ENCODE measurements at regions not wholly inside any gene's neighbourhood (a gene's known extent, or its start where the extent isn't known, plus 50 kb on each side); places are given as distances from the start of the nearest gene placed in this dataset.

GRCh38 chr4:181643466-181643865 lies 599.7 kb upstream of the TENM3 start:
- no peaks in the 10 kb centered on the region for H3K9me3 ChIP-seq
- H3K36me3 ChIP-seq (replicated peaks in 1 of 2; ENCODE audit: insufficient read depth in 1 of 2, low read depth in 2 of 2): no peaks in the 10 kb centered on the region
- TF ChIP-seq CTCF (IDR thresholded peaks at IDR 0.05): no peak
- TF ChIP-seq POLR2A (IDR thresholded peaks at IDR 0.05): no peak
- H3K4me3 ChIP-seq: no peak overlapping the region
- H3K27ac ChIP-seq: no peak overlapping the region
- intact Hi-C loops (cut with DNase I): no loop called here
- H3K4me1 ChIP-seq: no peaks in the 10 kb centered on the region
- no peak for ATAC-seq
- 54 to 59% methylated on average over 2 of the region's 2 CpGs for WGBS, 2 donors
- DNase-seq: no peak
- no peaks in the 10 kb centered on the region for H3K27me3 ChIP-seq

- TF ChIP-seq POLR2A (IDR thresholded peaks at IDR 0.05) (no peak), CTCF (IDR thresholded peaks at IDR 0.05) (no peak)
- DNase-seq: no peak
- intact Hi-C loops (cut with DNase I): no loop called here
- ATAC-seq: no peak
- 6 to 9% methylated on average over 2 of the region's 2 CpGs for WGBS, 2 donors
- Histone ChIP-seq H3K4me1 (no peaks in the 10 kb centered on the region), H3K4me3 (no peak overlapping the region), H3K36me3 (replicated peaks in 1 of 2; ENCODE audit: insufficient read depth in 1 of 2, low read depth in 2 of 2) (no peaks in the 10 kb centered on the region), H3K27me3 (no peaks in the 10 kb centered on the region), H3K27ac (no peak overlapping the region), H3K9me3 (no peaks in the 10 kb centered on the region)
Observed at GRCh38 chr4:181645489-181645888, 597.7 kb upstream of the TENM3 start.

- Histone ChIP-seq H3K4me1 (no peaks in the 10 kb centered on the region), H3K9me3 (no peaks in the 10 kb centered on the region), H3K4me3 (no peak overlapping the region), H3K27me3 (no peaks in the 10 kb centered on the region), H3K36me3 (replicated peaks in 1 of 2; ENCODE audit: insufficient read depth in 1 of 2, low read depth in 2 of 2) (no peaks in the 10 kb centered on the region), H3K27ac (no peak overlapping the region)
- 65 to 70% methylated on average over 6 of the region's 6 CpGs for WGBS, 2 donors
- ATAC-seq (no peak), DNase-seq (no peak)
- intact Hi-C loops (cut with DNase I): no loop called here
- TF ChIP-seq CTCF (IDR thresholded peaks at IDR 0.05): no peak
Observed at GRCh38 chr4:181646864-181647263, 596.3 kb upstream of the TENM3 start.

- TF ChIP-seq POLR2A (IDR thresholded peaks at IDR 0.05) (no peak), CTCF (IDR thresholded peaks at IDR 0.05) (no peak)
- no peak overlapping the region for H3K4me3 ChIP-seq
- no peak for DNase-seq
- intact Hi-C loops (cut with DNase I): no loop called here
- H3K36me3 ChIP-seq (replicated peaks in 1 of 2; ENCODE audit: insufficient read depth in 1 of 2, low read depth in 2 of 2): no peaks in the 10 kb centered on the region
- H3K9me3 ChIP-seq: no peaks in the 10 kb centered on the region
- 45 to 50% methylated on average over 19 of the region's 19 CpGs for WGBS, 2 donors
- no peak for ATAC-seq
- no peak overlapping the region for H3K27ac ChIP-seq
- no peaks in the 10 kb centered on the region for H3K27me3 ChIP-seq
- H3K4me1 ChIP-seq: no peaks in the 10 kb centered on the region
Observed at GRCh38 chr4:181647396-181648147, 595.6 kb upstream of the TENM3 start.
